ENCODE measurements at regions not wholly inside any gene's neighbourhood (a gene's known extent, or its start where the extent isn't known, plus 50 kb on each side); places are given as distances from the start of the nearest gene placed in this dataset.
"Not testable (repeated sequence)": the region's sequence is repeated elsewhere in the genome, so short reads cannot be mapped to it uniquely, and the experiment has no call there.

DNA sequence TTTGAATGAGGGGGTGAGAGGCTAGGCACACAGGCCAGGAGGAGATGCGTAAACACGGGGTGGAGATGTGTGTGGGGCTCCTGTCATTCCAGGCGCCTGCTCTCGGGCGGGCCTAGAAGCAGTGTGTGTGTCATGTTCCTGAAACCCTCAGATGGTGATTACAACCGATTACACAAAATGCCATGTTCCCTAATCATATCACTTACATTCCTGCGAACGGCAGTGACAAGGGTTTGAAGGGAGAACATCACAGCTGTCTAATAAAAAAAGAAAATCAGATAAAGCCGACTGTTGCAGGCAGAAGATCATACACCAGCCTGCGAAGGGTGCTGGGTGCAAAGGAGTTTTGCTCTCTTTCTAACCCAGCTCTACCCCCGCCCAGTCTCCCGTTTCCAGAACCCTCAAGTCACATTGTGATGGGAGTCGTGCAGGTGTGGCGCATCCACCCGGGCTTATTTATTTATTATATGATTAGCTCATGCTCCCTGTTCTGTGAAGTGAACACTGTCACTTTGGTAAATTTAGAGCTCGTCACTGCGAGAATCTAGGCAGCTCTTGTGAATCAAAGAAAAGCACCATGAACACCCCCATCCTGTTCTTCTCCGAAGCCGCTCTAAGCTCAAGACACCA lies 140.3 kb downstream of the NR2F2 start:
- DNase-seq = no peak

DNA sequence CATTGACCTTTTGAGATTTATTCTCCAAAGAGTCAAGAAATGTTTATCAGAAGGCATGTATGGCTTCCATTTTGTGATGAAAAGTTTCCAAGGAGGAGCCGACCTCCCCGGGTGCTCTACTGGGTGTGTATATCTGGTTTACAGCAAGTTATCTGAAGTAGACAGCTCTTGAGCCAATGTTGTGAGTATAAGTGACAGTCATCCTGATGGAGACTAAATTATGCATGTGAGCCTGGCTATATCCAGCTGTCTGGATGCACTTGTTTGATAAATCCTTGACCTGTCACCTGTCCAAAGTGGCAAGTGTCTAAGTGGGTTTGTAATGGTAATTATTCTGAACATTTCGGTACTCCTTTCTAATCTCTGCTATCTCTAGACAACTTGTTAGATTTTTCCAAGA lies 142.2 kb downstream of the NR2F2 start:
- no peak for DNase-seq

DNA sequence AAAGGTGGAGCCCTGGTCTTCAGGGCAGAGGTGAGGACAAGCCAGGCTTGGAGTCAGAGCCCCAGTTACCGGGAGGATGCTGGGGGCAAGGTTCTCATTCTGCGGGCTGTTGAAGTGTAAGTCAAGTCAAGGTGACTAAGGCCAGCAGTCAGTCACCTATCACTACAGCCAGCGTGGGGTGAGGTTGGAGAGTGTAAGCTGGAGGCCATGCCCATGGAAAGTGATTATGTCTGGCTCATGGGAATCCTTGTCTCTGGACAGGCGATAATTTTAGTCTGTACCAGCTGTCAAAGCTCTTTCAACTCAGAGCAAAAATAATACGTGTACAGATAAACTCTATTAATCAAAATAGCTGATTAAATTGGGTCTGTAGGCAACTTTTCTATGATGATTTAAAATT lies 143.1 kb downstream of the NR2F2 start:
- DNase-seq = no peak

DNA sequence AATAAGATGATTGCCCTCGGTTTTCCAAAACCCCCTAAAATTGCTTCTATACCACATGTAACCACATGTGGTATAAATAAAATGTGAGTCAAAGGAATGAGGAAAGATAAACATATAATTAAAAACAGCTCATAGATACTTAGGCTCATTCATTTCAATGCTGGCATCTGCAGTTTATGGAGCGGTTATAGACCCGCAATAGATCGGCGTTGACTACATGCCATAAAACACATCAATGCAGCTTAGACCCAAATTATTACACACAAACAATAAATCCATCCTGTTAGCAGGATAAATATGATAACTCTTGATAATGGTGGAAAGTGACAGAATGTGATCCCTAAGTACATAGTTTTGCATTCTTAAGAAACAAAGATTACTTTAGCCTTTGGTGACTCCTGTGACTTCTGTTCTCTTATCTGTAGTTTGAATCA lies 143.7 kb downstream of the NR2F2 start:
- peak; percentile 1 for DNase-seq

DNA sequence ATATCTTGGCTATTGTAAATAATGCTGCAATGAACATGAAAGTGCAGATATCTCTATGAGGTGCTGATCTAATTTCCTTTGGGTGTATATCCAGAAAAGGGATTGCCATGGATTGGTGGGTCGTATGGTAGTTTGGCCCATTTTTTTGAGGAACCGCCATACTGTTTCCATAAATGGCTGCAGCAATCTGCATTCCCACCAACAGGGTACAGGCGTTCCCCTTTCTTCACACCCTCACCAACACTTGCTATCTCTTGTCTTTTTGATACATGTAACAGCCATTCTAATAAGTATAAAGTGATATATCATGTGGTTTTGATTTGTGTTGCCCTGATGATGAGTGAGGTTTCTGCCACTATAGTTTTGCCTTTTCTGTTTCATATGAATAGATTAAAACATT lies 146.7 kb downstream of the NR2F2 start:
- DNase-seq = no peak

DNA sequence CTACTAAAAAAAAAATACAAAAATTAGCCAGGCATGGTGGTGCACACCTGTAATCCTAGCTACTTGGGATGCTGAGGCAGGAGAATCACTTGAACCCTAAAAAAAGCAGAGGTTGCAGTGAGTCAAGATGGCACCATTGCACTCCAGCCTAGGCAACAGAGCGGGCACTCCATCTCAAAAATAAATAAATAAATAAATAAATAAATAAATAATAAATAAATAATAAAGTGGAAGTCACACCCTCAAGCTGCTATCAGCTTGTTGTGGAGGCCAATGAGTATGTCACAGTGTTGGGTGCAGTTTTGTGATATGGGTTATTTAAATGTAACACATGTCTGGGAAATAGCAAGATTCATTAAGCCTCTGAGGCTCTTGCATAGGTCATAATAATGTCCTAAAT lies 153.9 kb downstream of the NR2F2 start:
- DNase-seq = not testable (repeated sequence)

DNA sequence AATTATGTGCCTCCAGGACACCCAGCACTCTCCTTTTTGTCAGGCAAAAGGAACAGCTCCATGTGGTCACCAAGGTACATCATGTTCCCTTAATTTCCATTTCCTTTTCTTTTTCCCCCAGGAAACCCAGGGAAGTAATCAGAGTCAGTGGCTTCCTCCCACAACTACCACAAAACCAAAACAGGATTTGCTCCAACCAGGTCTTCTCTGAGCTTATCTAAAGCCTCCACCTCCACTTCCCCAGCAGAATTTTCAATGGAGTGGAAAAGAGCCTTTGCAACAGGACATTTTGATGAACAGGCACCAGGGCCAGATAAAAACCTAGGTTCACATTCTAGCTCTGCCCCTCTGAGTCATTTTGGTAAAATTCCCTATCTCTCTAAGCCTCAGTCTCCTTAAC lies 154.3 kb downstream of the NR2F2 start:
- no peak for DNase-seq

DNA sequence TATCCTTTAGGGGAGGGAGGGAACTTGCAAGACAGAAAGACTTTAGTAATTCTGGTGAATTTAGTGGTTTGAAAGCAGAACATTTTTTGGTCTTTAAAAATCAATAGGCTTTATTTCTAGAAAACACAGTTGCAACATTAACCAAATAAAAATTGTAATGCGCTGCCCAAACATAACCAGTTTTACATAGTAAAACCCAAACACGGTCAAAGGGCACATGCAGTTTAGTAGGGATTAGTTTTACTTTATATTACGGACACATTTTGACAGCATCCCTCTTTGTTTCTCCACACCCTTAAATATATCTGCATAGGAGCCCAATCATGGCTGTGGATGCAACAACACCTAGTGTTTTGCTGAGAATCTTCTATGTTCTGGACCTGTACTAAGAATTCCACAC lies 156.7 kb downstream of the NR2F2 start:
- no peak for DNase-seq

DNA sequence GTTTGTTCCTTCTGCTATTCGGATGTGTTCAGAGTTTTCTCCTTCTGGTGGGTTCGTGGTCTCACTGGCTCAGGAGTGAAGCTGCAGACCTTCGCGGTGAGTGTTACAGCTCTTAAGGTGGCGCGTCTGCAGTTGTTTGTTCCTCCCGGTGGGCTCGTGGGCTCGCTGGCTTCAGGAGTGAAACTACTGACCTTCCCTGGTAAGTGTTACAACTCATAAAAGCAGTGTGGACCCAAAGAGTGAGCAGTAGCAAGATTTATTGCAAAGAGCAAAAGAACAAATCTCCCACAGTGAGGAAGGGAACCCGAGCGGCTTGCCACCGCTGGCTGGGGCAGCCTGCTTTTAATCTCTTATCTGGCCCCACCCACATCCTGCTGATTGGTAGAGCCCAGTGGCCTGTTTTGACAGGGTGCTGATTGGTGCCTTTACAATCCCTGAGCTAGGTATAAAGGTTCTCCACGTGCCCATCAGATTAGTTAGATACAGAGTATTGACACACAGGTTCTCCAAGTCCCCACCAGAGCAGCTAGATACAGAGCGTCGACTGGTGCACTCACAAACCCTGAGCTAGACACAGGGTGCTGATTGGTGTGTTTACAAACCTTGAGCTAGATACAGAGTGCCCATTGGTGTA lies 160.7 kb downstream of the NR2F2 start:
- not testable (repeated sequence) for DNase-seq

DNA sequence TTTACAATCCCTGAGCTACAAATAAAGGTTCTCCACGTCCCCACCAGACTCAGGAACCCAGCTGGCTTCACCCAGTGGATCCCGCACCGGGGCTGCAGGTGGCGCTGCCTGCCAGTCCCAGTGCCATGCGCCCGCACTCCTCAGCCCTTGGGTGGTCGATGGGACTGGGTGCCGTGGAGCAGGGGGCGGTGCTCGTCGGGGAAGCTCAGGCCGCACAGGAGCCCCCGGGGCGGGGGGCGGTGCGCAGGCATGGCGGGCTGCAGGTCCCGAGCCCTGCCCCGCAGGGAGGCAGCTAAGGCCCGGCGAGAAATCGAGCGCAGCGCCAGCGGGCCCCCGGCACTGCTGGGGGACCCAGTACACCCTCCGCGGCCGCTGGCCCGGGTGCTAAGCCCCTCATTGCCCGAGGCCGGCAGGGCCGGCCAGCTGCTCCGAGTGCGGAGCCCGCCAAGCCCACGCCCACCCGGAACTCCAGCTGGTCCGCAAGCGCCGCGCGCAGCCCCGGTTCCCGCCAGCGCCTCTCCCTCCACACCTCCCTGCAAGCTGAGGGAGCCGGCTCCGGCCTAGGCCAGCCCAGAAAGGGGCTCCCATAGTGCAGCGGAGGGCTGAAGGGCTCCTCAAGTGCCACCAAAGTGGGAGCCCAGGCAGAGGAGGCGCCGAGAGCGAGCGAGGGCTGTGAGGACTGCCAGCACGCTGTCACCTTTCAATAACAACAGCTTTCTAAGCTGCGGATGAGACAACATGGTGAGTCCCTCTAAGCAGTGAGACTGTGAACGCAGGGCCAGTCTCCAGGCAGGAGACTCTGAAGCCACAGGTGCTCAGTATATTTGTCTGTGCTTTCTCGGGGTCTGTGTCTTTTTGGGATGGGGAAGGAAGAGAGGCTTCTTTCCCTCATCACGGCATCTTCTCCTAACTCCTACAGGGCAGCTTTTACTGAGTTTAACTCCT lies 161.5 kb downstream of the NR2F2 start:
- not testable (repeated sequence) for DNase-seq

DNA sequence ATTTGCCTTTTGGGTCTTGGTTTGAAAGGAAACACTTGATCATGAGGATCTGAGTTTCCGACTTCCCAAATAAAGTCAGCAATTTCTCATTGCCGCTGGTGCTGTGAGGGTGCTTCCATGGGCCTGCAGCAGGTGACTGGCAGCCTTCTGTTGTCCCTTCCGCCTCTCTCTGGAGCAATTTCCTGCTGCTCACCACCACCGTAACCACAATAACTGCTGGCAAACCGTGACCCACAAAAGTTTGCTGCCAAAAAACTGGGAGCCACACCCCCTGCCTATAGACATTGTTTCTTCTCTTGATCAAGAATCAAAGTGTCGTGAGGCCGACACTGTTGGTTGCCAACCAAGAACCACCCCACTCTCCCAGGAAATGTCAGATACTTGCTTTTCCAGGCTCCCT lies 164.0 kb downstream of the NR2F2 start:
- no peak for DNase-seq

DNA sequence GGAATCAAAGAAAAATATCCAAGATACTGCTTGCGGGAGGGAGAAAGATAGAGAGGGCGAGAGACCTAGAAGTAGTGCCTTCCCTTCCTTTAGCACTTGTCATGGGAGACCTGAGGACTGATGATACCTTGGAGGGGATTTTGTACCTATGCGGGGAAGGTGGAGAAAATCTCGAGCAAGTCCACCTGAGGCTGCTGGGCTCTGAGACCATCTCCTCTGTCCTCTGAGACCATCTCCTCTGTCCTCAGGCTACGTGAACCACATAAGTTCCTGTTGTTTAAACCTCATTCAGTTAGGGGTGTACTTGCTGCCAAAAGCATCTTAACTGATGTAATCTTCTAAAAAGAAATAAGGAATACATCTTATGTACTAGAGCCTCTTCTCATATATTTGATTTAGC lies 164.9 kb downstream of the NR2F2 start:
- no peak for DNase-seq

DNA sequence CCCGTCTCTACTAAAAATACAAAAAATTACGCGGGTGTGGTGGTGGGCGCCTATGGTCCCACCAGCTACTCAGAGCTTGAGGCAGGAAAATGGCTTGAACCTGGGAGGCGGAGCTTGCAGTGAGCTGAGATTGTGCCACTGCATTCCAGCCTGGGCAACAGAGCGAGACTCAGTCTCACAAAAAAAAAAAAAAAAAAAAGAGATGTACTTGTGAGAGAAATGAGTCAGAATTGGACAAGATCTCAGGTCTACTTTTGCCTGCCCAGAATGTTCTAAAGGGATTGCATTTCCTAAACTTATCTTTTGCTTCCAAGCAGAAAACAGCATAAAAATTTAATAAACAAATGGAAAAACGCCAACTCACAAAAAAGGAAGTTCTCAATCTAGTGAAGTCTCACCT lies 167.5 kb downstream of the NR2F2 start:
- DNase-seq = no peak

DNA sequence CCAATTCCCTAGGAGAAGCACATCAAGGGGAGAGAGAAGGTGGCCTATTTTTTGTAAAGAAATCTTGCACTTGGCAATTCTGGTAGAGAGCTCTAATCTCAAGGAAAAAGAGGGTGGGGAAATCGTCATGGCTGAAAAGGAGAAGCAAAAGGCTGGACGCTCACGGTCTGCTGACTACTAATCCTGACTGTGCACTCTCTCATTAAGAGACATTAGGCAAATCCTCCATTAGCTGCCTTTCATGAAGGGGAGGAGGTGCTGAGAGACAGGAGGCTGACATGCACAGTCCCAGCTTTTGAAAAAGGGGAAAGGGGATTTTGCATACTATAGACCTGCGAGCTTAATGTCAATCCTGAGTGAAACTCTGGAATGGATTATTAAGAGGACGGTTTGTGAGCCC lies 170.0 kb downstream of the NR2F2 start:
- DNase-seq = no peak

DNA sequence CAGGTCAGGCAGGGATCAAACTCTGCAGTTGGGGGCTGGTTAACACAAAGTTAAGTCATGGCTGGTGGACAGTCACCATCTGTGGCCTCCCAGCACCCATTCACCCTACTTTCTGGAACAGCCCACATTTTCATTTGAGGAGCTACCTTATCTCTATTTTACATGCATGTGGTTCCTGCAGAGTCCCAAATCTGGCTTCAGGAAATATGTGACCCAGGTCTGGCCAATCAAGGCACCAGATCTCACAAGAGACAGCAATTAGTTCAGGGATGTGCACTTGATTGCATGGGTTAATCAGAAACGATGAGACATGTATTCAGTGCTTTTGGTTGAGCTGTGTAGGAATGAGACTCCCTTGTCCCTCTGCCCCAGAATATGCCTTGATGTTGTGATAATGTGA lies 170.9 kb downstream of the NR2F2 start:
- DNase-seq = no peak

DNA sequence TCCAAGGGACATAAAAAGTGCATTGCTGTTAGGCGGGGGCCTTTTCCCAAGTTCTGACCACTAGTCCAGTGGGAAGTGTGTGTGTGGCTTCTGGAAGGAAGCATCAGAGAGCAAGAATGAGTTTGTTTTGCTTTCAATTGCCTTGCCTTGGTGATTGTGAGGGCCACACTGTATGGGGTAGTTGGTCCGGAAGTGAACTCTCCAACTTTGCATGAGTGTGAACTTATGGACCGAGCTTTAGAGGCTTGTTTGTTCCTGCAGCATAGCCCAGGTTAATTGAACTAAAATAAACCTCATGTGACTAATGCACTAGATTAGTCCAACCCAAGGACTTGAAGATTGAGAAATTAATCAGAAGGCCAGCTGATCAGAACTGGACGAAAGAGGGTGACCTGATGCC lies 171.7 kb downstream of the NR2F2 start:
- DNase-seq = no peak

DNA sequence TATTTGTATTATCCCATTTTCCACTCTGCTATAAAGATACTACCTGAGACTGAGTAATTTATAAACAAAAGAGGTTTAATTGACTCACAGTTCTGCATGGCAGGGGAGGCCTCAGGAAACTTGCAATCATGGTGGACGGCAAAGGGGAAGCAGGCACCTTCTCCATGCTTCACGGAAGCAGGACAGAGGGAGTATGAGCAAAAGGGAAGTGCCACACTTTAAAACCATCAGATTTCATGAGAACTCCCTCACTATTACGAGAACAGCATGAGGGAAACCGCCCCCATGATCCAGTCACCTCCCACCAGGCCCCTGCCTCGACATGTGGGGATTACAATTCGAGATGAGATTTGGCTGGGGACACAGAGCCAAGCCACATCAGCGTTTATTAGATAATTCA lies 172.8 kb downstream of the NR2F2 start:
- DNase-seq = no peak

DNA sequence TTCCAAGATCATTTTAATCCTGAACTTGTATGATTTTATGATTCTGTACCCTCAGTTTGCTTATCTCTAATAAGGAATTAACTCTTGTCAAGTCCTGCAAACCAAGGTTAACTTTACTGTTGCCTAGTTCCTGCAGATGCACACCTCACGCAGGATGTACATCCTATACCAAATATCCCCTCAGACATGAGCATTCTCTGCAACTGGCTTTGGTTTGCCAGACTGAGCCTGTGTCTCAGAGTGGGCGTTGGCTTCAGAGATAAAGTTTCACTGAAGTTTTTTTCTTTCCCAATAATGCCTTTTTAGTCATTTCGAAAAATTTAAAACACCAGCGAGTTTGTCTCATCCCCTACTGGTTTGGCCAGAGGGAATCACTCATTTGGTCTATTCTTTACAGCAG lies 173.9 kb downstream of the NR2F2 start:
- no peak for DNase-seq

DNA sequence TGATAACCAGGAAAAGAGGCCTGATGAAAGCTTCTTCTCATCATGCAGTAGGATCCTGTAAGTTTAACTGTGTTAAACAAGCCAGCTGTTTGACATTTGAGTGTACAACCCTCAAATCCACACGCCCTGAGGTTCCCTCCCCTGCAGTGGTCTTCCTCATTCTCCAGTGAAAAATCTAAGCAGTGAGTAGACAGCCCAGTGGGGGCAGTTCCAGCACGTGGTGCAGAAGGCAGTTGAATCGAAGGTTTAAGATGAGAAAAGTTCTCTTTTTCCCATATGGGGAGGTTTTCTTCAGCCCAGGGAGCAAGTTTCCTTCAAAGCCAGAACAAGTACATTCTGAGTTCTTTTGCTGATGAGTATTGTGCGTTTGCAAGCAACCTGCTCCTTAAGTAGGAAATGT lies 174.5 kb downstream of the NR2F2 start:
- DNase-seq = no peak

DNA sequence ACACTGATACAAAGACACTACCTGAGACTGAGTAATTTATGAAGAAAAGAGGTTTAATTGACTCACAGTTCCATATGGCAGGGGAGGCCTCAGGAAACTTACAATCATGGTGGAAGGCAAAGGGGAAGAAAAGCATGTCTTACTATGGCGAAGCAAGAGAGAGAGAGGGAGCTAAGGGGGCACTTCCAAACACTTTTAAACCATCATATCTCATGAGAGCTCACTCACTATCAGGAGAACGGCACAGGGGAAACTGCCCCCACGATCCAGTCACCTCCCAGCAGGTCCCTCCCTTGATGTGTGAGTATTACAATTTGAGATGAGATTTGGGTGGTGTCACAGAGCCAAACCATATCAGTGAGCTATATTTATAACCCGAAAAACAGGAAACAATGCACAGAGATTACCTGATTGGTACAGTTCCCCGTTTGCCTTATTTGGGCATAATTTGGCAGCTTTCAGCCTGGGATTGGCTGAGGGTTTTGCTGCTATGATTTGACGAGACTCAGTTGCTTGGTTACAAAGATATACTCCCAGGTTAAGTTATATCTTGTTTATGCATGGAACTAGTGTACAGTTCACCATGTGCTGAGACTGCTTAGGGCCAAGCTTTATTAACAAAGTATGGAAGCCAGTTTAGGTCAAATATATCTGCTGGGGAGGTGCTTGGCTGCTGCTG lies 184.2 kb downstream of the NR2F2 start:
- DNase-seq = no peak

DNA sequence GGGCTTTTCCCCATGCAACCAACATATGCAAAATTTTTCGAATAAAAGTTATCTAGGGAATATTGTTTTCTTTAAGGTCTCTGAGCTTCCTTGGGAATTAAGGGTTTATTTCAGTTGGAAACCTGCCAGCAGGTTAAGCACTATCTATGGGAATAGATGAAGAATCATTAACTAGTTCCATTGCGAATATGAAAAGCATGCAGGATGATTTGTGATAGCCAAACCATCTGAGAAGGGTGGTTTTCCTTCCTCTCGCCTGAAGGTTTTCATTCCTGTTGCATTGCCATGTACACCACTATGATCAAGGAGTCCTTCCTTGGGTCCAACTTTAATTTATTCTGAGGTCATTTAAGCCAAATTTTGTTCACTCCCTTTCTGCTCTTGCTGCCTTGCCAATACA lies 184.9 kb downstream of the NR2F2 start:
- DNase-seq = no peak

DNA sequence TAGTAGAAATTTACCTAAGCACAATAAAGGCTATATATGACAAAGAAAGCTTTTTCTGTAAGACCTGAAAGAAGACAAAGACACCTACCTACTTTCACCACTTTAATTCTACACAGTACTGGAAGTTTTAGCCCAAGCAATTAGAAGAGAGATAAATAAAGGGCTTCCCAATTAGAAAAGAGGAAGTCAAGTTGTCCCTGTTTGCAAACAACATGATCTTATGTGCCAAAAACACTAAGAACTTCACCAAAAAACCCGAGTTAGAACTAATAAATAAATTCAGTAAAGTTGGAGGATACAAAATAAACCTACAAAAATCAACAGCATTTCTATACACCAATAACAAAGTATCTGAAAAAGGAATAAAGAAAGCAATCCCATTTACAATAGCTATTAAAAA lies 190.9 kb downstream of the NR2F2 start:
- DNase-seq = no peak
